ENCODE measurements at regions not wholly inside any gene's neighbourhood (a gene's known extent, or its start where the extent isn't known, plus 50 kb on each side); places are given as distances from the start of the nearest gene placed in this dataset.

GRCh38 chr3:153090973-153091372 is 71.1 kb upstream of the RAP2B start:
- no peak for TF ChIP-seq ZNF274 (IDR thresholded peaks at IDR 0.05; ENCODE audit: insufficient read depth, insufficient read length)
- no peak for TF ChIP-seq BMI1 (IDR thresholded peaks at IDR 0.05; ENCODE audit: borderline replicate concordance)
- no peak for TF ChIP-seq CTCF (IDR thresholded peaks at IDR 0.05 in 2 of 3, conservative IDR thresholded peaks at IDR 0.05 in 1 of 3; ENCODE audit: control insufficient read depth in 2 of 3, extremely low read depth in 1 of 3, insufficient read depth in 1 of 3, low read depth in 3 of 3, low read length in 3 of 3)
- no peak for TF ChIP-seq POLR2A (IDR thresholded peaks at IDR 0.05; ENCODE audit: low read depth, low read length)
- TF ChIP-seq RFX5 (IDR thresholded peaks at IDR 0.05; ENCODE audit: low read depth, low read length) = no peak
- TF ChIP-seq IKZF1 (conservative IDR thresholded peaks at IDR 0.05) = no peak
- TF ChIP-seq TAF1 (IDR thresholded peaks at IDR 0.05; ENCODE audit: borderline replicate concordance, low read depth, low read length) = no peak
- TF ChIP-seq, protein P1, sequence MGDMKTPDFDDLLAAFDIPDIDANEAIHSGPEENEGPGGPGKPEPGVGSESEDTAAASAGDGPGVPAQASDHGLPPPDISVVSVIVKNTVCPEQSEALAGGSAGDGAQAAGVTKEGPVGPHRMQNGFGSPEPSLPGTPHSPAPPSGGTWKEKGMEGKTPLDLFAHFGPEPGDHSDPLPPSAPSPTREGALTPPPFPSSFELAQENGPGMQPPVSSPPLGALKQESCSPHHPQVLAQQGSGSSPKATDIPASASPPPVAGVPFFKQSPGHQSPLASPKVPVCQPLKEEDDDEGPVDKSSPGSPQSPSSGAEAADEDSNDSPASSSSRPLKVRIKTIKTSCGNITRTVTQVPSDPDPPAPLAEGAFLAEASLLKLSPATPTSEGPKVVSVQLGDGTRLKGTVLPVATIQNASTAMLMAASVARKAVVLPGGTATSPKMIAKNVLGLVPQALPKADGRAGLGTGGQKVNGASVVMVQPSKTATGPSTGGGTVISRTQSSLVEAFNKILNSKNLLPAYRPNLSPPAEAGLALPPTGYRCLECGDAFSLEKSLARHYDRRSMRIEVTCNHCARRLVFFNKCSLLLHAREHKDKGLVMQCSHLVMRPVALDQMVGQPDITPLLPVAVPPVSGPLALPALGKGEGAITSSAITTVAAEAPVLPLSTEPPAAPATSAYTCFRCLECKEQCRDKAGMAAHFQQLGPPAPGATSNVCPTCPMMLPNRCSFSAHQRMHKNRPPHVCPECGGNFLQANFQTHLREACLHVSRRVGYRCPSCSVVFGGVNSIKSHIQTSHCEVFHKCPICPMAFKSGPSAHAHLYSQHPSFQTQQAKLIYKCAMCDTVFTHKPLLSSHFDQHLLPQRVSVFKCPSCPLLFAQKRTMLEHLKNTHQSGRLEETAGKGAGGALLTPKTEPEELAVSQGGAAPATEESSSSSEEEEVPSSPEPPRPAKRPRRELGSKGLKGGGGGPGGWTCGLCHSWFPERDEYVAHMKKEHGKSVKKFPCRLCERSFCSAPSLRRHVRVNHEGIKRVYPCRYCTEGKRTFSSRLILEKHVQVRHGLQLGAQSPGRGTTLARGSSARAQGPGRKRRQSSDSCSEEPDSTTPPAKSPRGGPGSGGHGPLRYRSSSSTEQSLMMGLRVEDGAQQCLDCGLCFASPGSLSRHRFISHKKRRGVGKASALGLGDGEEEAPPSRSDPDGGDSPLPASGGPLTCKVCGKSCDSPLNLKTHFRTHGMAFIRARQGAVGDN (IDR thresholded peaks at IDR 0.05) = no peak
- no peak for TF ChIP-seq YY1 (IDR thresholded peaks at IDR 0.05; ENCODE audit: low read depth, low read length)
- TF ChIP-seq POLR2AphosphoS5 (IDR thresholded peaks at IDR 0.05; ENCODE audit: low read length) = no peak
- TF ChIP-seq POU2F2 (IDR thresholded peaks at IDR 0.05; ENCODE audit: borderline replicate concordance, low read depth, low read length) = no peak

Data from GM12878 (cell line).